H1 (cell line): ENCODE measurements at regions not wholly inside any gene's neighbourhood (a gene's known extent, or its start where the extent isn't known, plus 50 kb on each side); places are given as distances from the start of the nearest gene placed in this dataset.

Source experiments
- CHD1 ChIP-seq: IDR thresholded peaks from 2 replicates; pipeline ENCODE4 v1.6.1; 2012; ENCODE audit warnings: low read depth, low read length, improper control_type of control experiment
- CTCF ChIP-seq, 3 experiments: IDR thresholded peaks; 1 replicate in 2 of 3; 2 replicates in 1 of 3; pipeline versions ENCODE4 v1.5.1 to v1.6.1; 2011; ENCODE audit warnings: low read length in 3 of 3, mild to moderate bottlenecking in 3 of 3, inconsistent platforms in 2 of 3, low read depth in 1 of 3, moderate library complexity in 1 of 3; ENCODE audit not compliant: insufficient read depth in 1 of 3; ENCODE audit errors: control extremely low read depth in 1 of 3
- EP300 ChIP-seq, 2 experiments: IDR thresholded peaks; 1 replicate in 1 of 2; 2 replicates in 1 of 2; pipeline ENCODE4 v1.6.1; 2011 to 2012; ENCODE audit warnings: low read depth in 2 of 2, low read length in 2 of 2, mild to moderate bottlenecking in 2 of 2, borderline replicate concordance in 1 of 2, inconsistent platforms in 1 of 2, moderate library complexity in 1 of 2
- MAFK ChIP-seq: IDR thresholded peaks from 2 replicates; pipeline ENCODE4 v1.6.1; 2012; ENCODE audit warnings: low read depth, mild to moderate bottlenecking, improper control_type of control experiment, low read length
- POLR2A ChIP-seq, 2 experiments: IDR thresholded peaks; 1 replicate in 1 of 2; 2 replicates in 1 of 2; pipeline ENCODE4 v1.6.1; 2011; ENCODE audit warnings: low read depth in 2 of 2, low read length in 2 of 2, mild to moderate bottlenecking in 2 of 2; ENCODE audit errors: control extremely low read depth in 1 of 2
- POLR2AphosphoS5 ChIP-seq: IDR thresholded peaks from 2 replicates; pipeline ENCODE4 v1.6.1; 2011; ENCODE audit warnings: low read depth, low read length
- RFX5 ChIP-seq: IDR thresholded peaks from 2 replicates; pipeline ENCODE4 v1.6.1; 2011; ENCODE audit warnings: low read depth, low read length, improper control_type of control experiment, borderline replicate concordance
- RNF2 ChIP-seq: fragments of 200-900, 300-1000 bp; sonication (generic); IDR thresholded peaks from 2 replicates; pipeline ENCODE4 v1.7.1; 2016; ENCODE audit warnings: borderline replicate concordance, low read depth, mild to moderate bottlenecking, antibody characterized with exemption, low read length; ENCODE audit not compliant: poor library complexity, severe bottlenecking; ENCODE audit errors: missing control alignments
- SIN3A ChIP-seq, 2 experiments: IDR thresholded peaks in 1 of 2; conservative IDR thresholded peaks in 1 of 2; 2 replicates each; pipeline ENCODE4 v1.6.1; 2011 to 2012; ENCODE audit warnings: low read length in 2 of 2, improper control_type of control experiment in 1 of 2, low read depth in 1 of 2, mild to moderate bottlenecking in 1 of 2

GRCh38 chr11:103768816-103769215, 267.6 kb upstream of the DDI1 start:
- TF ChIP-seq POLR2A (IDR thresholded peaks at IDR 0.05; ENCODE audit: control extremely low read depth in 1 of 2, low read depth in 2 of 2, low read length in 2 of 2) (no peak), RNF2 (no peak), MAFK (no peak), CTCF (IDR thresholded peaks at IDR 0.05; ENCODE audit: control extremely low read depth in 1 of 3, insufficient read depth in 1 of 3, low read depth in 1 of 3, low read length in 3 of 3) (no peak), CHD1 (no peak), SIN3A (conservative IDR thresholded peaks at IDR 0.05 in 1 of 2, IDR thresholded peaks at IDR 0.05 in 1 of 2; ENCODE audit: low read depth in 1 of 2, low read length in 2 of 2) (no peak), POLR2AphosphoS5 (no peak), EP300 (IDR thresholded peaks at IDR 0.05; ENCODE audit: borderline replicate concordance in 1 of 2, low read depth in 2 of 2, low read length in 2 of 2) (no peak), RFX5 (no peak)
